GM12878 (cell line): ENCODE measurements at regions not wholly inside any gene's neighbourhood (a gene's known extent, or its start where the extent isn't known, plus 50 kb on each side); places are given as distances from the start of the nearest gene placed in this dataset.

Experiments
- BCL3 ChIP-seq: IDR thresholded peaks from 2 replicates; pipeline ENCODE4 v1.6.1; 2011; ENCODE audit warnings: borderline replicate concordance, low read depth, mild to moderate bottlenecking, moderate library complexity, low read length; ENCODE audit not compliant: insufficient read depth, poor library complexity, severe bottlenecking
- CEBPZ ChIP-seq: fragments of 150-350 bp; IDR thresholded peaks from 2 replicates; pipeline ENCODE4 v1.6.1; 2016; ENCODE audit warnings: low read depth, low read length
- POLR2A ChIP-seq: IDR thresholded peaks from 2 replicates; pipeline ENCODE4 v1.6.1; 2011; ENCODE audit warnings: low read depth, mild to moderate bottlenecking, low read length

GRCh38 chr22:22830957-22831688 lies 56.5 kb upstream of the IGLL5 start:
- TF ChIP-seq CEBPZ (no peak), POLR2A (no peak), BCL3 (no peak)
